ENCODE measurements at regions not wholly inside any gene's neighbourhood (a gene's known extent, or its start where the extent isn't known, plus 50 kb on each side); places are given as distances from the start of the nearest gene placed in this dataset.

- in situ Hi-C loops (cut with MboI; ENCODE audit: low sequenced_read_pairs), result no loop called here
Measured at GRCh38 chr14:26395726-26396125, 202.1 kb downstream of the NOVA1 start.

GRCh38 chr14:26394150-26394810, 203.6 kb downstream of the NOVA1 start:
- in situ Hi-C loops (cut with MboI; ENCODE audit: low sequenced_read_pairs), result no loop called here

- in situ Hi-C loops (cut with MboI; ENCODE audit: low sequenced_read_pairs), result no loop called here
Measured at GRCh38 chr14:26392498-26392897, 205.3 kb downstream of the NOVA1 start.

DNA sequence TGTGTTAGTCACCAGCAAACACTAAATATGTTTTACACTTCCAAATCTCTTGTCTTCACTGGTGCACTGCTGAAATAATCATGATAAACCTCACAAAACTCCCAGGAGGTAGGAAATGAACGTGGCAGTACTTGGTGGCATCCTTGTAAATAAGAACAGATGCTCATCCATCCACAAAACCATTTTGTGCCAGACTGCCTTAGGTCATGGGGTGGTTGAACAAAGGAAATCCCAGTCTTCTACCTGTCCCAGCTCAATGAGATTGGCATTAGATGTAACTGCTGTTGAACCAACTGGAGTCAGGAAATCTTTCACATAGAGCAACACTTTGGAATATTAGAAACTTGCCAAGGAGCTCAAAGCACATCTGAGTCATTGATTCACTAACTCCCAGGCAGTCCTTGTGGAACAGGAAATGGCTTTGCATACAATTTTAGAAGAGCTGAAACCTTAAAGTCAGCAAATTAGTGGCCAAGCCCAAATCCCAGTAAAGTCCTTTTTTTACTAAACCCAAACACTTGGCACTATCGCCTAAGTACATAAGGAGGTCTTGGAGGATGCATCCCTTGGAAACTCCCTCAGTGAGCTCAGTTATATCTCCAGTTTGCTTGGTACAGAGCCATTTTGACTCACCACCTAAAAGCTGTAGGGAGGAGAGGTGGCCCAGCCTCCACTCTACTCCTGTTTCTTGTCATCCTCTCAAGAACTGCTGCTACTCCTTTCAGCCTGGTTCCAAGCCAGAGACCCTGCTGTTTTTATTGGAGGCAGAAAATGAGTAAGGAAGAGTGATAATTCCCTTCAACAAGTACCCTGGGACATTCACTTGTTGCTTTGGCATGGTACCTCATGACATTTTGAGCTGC, 208.0 kb downstream of the NOVA1 start:
- in situ Hi-C loops (cut with MboI; ENCODE audit: low sequenced_read_pairs), result no loop called here

GRCh38 chr14:26385310-26385709, 212.5 kb downstream of the NOVA1 start:
- in situ Hi-C loops (cut with MboI; ENCODE audit: low sequenced_read_pairs), result no loop called here

- in situ Hi-C loops (cut with MboI; ENCODE audit: low sequenced_read_pairs), result no loop called here
Measured at GRCh38 chr14:26382901-26383685, 214.7 kb downstream of the NOVA1 start.

DNA sequence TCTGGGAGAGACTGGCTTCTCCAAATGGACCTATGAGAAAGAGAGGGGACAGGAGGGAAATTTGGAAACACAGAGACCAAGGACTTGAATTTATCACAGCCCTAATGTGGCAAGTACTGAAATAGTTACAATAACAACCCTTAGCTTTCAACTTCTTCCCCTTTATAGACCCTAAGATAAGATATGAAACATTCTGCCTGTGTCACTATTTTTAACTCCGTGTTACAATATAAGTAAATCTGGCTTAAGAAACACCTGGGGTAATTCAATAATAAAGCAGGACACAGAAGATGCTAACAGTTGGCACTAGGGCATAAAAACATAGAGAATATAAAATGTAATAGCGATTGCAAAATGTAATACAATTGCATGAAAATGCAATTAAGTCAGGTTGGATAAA, 216.4 kb downstream of the NOVA1 start:
- in situ Hi-C loops (cut with MboI; ENCODE audit: low sequenced_read_pairs), result no loop called here

DNA sequence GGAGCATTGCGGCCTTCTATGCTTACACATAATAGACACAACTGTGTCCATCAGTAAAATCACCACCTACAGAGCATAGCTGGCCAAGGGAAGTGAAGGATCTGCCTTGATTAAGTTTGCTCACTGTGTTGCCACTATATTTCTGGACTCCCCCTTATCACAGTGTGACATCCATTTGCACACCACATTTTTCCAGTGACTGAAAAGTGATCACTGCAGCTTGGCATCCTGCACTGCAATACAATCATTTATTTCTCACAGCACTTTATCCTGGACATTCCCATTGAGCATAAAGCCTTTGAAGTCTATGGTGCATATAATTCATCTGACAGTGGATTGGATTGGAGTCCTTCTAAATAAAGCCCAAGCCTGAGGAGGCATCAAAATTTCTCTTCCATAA, 217.2 kb downstream of the NOVA1 start:
- in situ Hi-C loops (cut with MboI; ENCODE audit: low sequenced_read_pairs), result no loop called here

- in situ Hi-C loops (cut with MboI; ENCODE audit: low sequenced_read_pairs), result no loop called here
Measured at GRCh38 chr14:26379951-26380350, 217.9 kb downstream of the NOVA1 start.

DNA sequence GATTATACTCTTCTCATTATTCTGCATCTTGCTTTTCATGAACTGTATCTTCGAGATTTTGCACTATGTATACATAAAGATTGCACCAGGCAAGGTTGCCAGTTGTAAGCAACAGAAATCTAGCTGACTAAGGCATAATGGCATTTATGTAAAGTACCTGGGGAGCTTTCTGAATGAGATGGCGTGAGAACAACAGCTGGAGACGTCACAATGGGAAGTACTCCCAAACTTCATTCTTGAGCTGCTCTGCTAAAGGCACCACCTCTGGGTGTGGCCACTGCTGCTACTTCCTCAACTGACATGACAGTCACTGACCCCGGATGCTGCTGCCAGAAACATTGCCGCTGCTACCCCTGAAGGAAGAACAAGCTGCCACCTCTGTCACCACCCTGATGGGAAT, 220.7 kb downstream of the NOVA1 start:
- in situ Hi-C loops (cut with MboI; ENCODE audit: low sequenced_read_pairs), result no loop called here

- in situ Hi-C loops (cut with MboI; ENCODE audit: low sequenced_read_pairs), result no loop called here
Measured at GRCh38 chr14:26370115-26370514, 227.7 kb downstream of the NOVA1 start.

DNA sequence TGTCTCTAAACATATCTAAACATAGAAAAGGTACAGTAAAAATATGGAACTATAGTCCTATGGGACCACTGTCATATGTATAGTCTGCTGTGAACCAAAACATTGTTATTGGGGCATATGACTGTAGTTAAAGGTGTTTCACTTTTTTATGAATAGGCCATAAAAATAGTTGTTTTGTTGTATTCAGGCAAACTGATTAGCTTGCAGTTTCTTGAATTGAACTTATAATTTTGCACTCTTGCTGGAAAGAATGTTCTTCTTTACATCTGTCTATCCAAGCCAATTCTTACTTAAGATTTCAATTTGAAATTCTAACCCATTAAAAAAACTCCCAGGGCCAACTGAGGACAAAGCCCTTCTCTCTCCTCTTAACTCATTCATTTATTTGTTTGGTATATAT, 234.1 kb downstream of the NOVA1 start:
- in situ Hi-C loops (cut with MboI; ENCODE audit: low sequenced_read_pairs), result no loop called here

- in situ Hi-C loops (cut with MboI; ENCODE audit: low sequenced_read_pairs), result loop anchor here (25.0 kb wide), 1 partner anchor 93 kb away; no protein-coding TSS in a partner anchor
Measured at GRCh38 chr14:26344596-26344995, 253.2 kb downstream of the NOVA1 start.

GRCh38 chr14:26339381-26339780, 258.5 kb downstream of the NOVA1 start:
- in situ Hi-C loops (cut with MboI; ENCODE audit: low sequenced_read_pairs), result loop anchor here (25.0 kb wide), 1 partner anchor 98 kb away; no protein-coding TSS in a partner anchor

- in situ Hi-C loops (cut with MboI; ENCODE audit: low sequenced_read_pairs), result loop anchor here (25.0 kb wide), 1 partner anchor 99 kb away; no protein-coding TSS in a partner anchor
Measured at GRCh38 chr14:26338231-26338630, 259.6 kb downstream of the NOVA1 start.

DNA sequence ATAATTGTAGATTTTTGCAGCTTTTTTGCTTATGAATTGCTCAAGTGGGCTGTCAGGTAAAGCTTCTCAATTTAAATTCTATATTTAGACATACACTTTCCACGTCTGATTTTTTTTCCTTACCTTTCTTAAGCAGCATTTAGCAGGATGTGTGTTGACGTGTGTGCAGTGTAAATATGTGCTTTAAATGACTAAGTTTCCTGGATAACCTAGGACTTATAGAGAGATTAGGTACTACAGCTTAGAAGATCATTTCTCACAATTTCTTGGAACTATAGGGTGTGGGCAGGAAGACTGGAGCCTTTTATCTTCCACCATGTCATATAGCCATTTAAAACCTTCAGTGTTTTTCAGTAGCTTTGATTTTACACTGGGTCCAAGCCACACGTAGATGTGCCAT, 263.5 kb downstream of the NOVA1 start:
- in situ Hi-C loops (cut with MboI; ENCODE audit: low sequenced_read_pairs), result loop anchor here (25.0 kb wide), 1 partner anchor 103 kb away; no protein-coding TSS in a partner anchor

- in situ Hi-C loops (cut with MboI; ENCODE audit: low sequenced_read_pairs), result loop anchor here (25.0 kb wide), 1 partner anchor 104 kb away; no protein-coding TSS in a partner anchor
Measured at GRCh38 chr14:26332966-26333365, 264.9 kb downstream of the NOVA1 start.

DNA sequence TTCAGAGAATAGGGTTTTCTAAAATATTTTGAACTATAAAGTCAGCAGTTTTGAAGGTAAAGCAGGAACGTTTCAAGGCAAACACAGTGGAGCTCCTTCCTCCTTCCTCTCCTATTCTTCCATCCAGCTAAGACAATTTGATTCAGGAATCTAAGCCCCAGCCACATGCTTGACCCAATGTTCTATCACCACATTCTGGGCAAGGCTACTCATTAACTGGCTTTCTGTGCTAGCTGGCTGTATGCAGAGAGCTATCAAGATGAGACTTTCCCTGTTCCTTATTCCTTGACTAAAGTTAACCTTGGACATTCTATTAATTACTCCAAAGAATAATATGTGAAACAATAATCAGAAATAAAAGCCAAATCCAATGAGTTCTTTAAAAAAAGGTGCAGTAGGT, 266.9 kb downstream of the NOVA1 start:
- in situ Hi-C loops (cut with MboI; ENCODE audit: low sequenced_read_pairs), result loop anchor here (25.0 kb wide), 1 partner anchor 106 kb away; no protein-coding TSS in a partner anchor

DNA sequence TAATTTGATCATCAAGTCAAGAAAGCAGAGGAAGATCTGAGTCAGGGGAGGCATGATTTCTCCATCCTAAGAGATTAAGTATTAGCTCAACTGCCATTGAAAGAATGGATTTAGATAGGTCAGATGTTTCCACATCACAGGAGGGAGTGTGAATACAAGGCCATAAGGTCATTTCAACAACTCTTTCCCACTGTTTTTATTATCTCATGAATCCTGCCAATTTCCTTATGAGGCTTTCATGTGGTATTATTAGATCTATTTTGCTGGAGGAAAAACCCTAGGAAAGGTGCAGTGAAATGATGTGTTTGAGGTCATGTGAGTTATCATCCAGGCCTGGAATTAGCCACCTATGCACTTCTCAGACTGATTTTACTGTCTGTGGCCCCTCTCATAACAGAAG, 269.0 kb downstream of the NOVA1 start:
- in situ Hi-C loops (cut with MboI; ENCODE audit: low sequenced_read_pairs), result loop anchor here (25.0 kb wide), 1 partner anchor 109 kb away; no protein-coding TSS in a partner anchor

DNA sequence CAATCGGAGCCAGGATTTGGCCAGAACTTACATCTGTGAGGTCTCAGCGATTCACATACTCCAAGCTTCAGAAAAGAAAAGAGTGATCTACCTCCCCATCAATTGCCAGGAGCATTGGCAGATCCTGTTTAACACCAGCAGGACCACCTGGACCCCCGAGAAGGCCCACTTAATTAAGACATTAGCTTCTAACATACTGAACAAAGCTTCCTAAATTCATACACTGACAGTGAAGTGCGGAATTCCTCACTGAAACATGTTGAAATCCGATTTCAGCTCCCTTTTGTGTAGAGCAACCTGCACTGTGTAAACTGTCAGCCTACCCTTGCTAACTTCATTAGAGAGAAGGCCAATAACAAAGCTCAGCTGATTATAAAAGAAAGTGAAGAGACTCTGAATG, 274.0 kb downstream of the NOVA1 start:
- in situ Hi-C loops (cut with MboI; ENCODE audit: low sequenced_read_pairs), result no loop called here

DNA sequence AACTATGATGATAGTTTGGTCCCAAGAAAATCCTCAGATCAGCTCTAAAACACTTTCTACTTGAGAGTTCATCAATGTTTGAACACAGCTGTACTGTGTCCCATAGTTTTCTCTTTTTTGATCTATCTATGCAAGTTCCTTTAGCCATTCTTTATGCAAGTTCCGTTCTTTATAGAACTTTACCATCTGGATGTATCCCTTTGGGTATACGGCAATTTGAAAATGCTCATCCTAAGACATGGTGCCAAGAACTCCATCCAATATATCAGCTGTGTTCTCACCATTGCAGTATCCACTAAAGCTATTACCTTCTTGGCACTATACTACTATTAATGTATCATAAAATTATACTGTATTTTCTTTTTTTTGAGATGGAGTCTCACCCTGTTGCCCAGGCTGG, 276.9 kb downstream of the NOVA1 start:
- in situ Hi-C loops (cut with MboI; ENCODE audit: low sequenced_read_pairs), result no loop called here

Data from HL-60/S4 treated with phorbol 12-myristate 13-acetate at 8.2 ng/mL for 4 days and 3 days (cell line).